Fibroblast of pulmonary artery (primary cell): ENCODE measurements at regions not wholly inside any gene's neighbourhood (a gene's known extent, or its start where the extent isn't known, plus 50 kb on each side); places are given as distances from the start of the nearest gene placed in this dataset.

ENCODE experiments used
- DNase-seq: peaks from one replicate; pipeline ENCODE4 v3.0.0-alpha.2; 2010; ENCODE audit warnings: low read depth
- H3K4me3 ChIP-seq: replicated peaks from 2 replicates; pipeline ENCODE4 v1.5.1; 2011; ENCODE audit warnings: low read depth, mild to moderate bottlenecking, control low read depth, low read length, moderate library complexity
- TF ChIP-seq, protein P1 (sequence below): IDR thresholded peaks from 2 replicates; pipeline ENCODE4 v1.5.1; 2011; ENCODE audit warnings: mild to moderate bottlenecking, control low read depth, low read length, inconsistent platforms; ENCODE audit errors: missing control alignments

DNA sequence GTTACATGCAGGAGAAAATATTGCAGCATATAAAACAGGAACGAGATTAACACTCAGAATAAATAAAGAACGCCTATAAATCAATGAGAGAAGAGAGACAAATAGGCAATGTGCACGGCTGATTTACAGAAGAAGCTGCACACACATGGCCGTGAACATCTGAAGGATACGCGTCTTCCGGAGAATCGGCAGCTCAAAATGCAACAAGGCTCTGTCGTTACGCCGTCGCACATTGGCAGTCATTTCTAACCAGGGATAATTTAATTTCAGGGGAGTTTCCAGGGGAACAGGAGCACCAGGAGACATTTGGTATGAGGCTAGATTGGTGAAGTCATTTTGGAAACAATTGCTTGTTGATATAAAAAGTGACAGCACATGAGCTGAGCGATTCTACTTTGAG lies 745.2 kb downstream of the BRD1 start:
- DNase-seq, result no peak

DNA sequence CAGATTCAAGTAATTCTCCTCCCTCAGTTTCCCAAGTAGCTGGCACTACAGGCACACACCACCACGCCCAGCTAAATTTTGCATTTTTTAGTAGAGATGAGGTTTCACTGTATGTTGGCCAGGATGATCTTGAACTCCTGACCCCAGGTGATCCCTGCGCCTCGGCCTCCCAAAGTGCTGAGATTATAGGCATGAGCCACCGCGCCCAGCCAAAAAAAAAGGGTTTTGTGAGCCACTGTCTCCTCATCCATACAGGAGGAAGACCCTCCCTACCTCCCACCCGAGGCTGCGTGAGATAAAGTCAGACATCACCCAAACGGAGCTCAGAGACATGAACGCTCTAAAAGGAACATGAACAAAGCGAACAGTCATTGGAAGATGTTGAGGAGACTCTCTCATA lies 745.7 kb downstream of the BRD1 start:
- no peak for DNase-seq
- TF ChIP-seq, protein P1, sequence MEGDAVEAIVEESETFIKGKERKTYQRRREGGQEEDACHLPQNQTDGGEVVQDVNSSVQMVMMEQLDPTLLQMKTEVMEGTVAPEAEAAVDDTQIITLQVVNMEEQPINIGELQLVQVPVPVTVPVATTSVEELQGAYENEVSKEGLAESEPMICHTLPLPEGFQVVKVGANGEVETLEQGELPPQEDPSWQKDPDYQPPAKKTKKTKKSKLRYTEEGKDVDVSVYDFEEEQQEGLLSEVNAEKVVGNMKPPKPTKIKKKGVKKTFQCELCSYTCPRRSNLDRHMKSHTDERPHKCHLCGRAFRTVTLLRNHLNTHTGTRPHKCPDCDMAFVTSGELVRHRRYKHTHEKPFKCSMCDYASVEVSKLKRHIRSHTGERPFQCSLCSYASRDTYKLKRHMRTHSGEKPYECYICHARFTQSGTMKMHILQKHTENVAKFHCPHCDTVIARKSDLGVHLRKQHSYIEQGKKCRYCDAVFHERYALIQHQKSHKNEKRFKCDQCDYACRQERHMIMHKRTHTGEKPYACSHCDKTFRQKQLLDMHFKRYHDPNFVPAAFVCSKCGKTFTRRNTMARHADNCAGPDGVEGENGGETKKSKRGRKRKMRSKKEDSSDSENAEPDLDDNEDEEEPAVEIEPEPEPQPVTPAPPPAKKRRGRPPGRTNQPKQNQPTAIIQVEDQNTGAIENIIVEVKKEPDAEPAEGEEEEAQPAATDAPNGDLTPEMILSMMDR, result no peak
- H3K4me3 ChIP-seq, result no peak overlapping the region

More for the DNA sequence above, 745.2 kb downstream of the BRD1 start:
- TF ChIP-seq, protein P1, result no peak
- H3K4me3 ChIP-seq, result no peak overlapping the region

DNA sequence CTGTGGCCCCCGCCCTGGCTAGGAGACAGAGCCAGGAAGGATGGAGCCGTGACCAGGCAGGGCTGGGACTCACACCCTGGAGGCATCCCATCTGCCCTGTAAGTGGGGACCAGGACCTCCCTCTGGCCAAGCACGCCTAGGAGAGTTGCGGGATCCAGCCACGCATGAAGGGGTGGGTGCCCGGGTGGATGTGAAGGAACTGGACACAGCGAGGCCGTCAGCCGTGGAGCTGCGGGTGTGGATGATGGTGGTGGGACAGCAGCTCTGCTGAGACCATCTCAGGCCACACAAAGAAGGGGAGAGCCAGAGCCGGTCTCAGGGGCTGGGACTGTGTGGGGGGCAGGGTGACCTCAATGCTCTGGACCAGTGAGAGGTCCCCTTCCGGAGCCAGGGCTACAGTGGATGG lies 746.4 kb downstream of the BRD1 start:
- H3K4me3 ChIP-seq, result no peak overlapping the region
- DNase-seq, result no peak
- TF ChIP-seq, protein P1, result no peak

DNA sequence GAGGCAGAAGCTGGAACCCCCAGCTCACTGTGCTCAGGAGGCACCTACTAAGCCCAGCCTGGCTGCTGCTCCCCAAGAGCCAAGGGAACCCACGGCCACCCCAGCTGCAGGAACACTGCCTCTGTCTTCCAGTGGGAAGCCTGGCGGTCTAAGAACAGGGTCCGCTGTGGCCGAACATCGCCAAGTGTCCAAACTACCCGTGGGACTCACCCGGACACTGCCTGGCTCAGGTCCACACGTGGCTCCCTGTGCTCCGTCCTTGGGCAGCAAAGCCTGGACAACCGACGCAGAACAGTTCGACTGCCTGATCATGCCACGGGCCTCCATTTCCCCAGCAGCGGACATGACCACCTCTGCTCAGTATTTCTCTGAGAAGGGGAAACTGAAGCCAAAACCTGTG lies 747.0 kb downstream of the BRD1 start:
- no peak overlapping the region for H3K4me3 ChIP-seq
- DNase-seq, result no peak
- TF ChIP-seq, protein P1, result no peak

DNA sequence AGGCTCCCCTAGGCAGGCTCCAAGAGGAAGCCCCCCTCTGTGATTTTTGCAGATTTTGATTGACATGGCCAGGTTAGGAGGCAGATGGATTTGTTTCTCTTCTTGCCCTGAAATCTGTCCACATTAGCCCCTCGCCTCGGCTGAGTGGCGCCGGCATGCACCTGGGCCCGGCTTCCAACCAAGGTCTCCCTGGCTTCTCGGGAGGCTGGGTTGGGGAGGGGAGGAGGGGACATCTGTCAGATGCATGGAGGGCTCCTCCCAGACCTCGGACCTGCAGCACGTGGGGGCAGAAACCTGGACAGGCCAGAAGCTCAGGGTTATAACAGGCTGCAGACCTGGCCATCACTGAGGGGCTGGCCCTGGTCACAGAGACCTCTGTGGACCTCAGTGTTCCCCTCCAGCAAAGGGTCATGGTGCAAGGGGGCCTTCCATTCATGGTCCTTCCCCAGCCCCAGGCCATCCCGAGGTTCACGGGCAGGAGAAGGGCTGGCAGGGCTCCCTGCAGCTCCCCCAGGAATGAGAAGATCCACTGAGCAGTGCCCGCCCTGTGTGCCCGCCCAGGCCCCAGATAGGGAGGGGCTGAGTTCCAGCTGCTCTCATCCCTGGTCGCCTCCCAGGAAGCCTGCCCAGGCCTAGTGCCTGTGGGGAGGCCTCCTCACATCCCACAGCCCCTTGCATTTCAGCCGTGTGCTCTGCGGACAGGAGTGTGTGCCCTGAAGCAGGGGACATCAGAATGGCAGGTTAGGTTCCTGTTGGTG lies 747.8 kb downstream of the BRD1 start:
- DNase-seq, result no peak
- no peak overlapping the region for H3K4me3 ChIP-seq
- TF ChIP-seq, protein P1, result no peak

DNA sequence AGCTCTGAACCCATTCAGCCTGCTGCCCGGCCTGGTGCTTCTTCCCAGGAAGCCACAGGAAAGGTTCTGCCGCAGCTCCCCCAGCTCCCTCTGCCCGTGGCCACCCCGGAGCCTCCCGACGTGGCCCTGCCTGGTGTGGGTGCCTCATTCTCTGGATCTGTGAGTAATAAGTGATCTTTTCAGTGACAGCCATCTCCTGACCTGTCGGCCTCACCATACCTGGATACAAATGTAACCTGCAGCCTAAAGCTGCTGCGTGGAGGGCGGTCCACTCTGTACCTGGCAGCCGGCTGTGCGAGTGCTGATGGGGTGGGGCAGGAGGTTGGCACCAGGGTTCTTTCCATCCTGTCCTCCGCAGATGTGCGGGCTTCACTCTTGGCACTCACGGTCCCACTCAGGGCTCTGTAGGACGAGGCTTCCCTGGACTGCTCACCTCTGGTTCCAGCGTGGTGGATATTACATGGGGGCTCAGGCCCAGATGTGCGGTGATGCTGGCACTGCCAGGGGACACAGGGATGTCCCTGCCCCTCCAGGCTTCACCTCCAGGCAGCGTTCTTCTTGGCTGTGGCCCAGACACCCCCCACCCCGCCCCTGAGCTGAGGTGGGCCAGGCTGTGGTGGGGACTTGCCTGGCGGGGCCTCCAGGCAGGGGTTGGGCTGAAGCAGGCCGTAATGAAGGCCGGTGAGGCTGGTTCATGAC lies 748.5 kb downstream of the BRD1 start:
- DNase-seq, result no peak
- no peak overlapping the region for H3K4me3 ChIP-seq
- TF ChIP-seq, protein P1, result no peak
